ENCODE measurements at regions not wholly inside any gene's neighbourhood (a gene's known extent, or its start where the extent isn't known, plus 50 kb on each side); places are given as distances from the start of the nearest gene placed in this dataset.

DNA sequence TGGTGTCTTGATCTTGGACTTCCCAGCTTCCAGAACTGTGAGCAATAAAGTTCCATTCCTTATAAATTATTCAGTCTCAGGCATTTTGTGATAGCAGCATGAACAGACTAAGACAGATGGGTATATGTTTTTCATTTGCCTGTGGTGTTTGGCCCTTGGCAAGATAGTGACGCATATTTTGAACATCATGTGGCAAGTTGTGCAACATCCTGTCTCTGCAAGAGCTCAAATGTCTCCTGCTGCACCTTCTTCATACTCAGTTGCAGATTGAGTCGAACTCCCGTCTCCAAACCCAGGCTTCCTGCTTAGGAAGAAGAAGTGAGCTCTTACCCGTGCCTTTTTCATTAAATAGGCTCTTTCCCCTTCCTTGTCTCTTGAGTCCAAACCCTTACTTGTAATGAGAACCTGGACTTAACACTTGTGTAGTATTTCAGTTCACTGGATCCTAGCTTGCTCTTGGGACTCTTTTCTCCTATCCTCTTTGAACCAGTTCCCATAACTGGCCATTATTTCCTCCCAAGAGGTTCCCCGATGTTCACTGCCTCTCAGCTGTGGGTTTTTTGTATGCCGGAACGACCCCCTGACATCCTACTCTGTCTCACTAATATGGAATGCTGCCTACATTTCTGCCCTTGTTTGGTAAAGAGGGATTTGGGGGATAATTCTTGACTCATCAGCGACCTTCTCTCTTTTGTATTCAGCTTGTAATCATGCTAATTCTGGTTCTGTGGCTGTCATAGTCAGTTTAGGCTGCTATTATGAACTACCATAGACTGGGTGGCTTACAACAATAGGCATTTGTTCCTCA is 125.0 kb upstream of the KCNK2 start:
- ChIA-PET CTCF (no interaction called here), POLR2A (ENCODE audit: unreplicated experiment) (interaction anchor here (0.6 to 2.0 kb wide), 6 partner anchors 10 to 650 kb away, joined by 3 to 12 read pairs (median 4); no protein-coding TSS in a partner anchor)
- Histone ChIP-seq H2AK5ac (ENCODE audit: low read depth, low read length) (peak overlapping the region; percentile 99), H4K20me1 (ENCODE audit: insufficient read depth, low read length) (no peaks in the 10 kb centered on the region), H3K18ac (ENCODE audit: low read depth, low read length) (peak overlapping the region; percentile 97), H2BK5ac (ENCODE audit: low read depth, low read length, poor library complexity, severe bottlenecking) (peak overlapping the region; percentile 100), H2BK20ac (ENCODE audit: low read depth, low read length) (peak overlapping the region; percentile 99), H3K4me2 (ENCODE audit: low read depth, low read length) (peak overlapping the region; percentile 68; the same call in 1 of the 2 replicates), H3K4ac (ENCODE audit: low read depth, low read length) (peak overlapping the region; percentile 100), H2AFZ (replicated peaks; ENCODE audit: low read length, poor library complexity) (peak overlapping the region; percentile 79), H3K9ac (ENCODE audit: low read depth, low read length) (peak overlapping the region; percentile 78), H4K5ac (ENCODE audit: low read depth, low read length) (peak overlapping the region; percentile 94), H3K9me3 (ENCODE audit: control insufficient read depth, insufficient read depth, low read length) (peaks cover 10% of the 10 kb centered on the region), H3K4me1 (ENCODE audit: control insufficient read depth, insufficient read depth, low read length) (peaks cover 10% of the 10 kb centered on the region), H3K4me3 (ENCODE audit: insufficient read depth, low read depth, low read length) (peak overlapping the region; percentile 16; the same call in 1 of the 2 replicates), H3K14ac (replicated peaks; ENCODE audit: low read depth, low read length) (peak overlapping the region; percentile 100), H2BK120ac (ENCODE audit: low read depth, low read length) (peak overlapping the region; percentile 99), H3K79me1 (ENCODE audit: low read depth in 1 of 2, low read length in 2 of 2) (no peaks in the 10 kb centered on the region), H4K8ac (ENCODE audit: low read depth in 2 of 2, low read length in 2 of 2) (peak overlapping the region; percentile 93 to 99), H3K27me3 (ENCODE audit: control insufficient read depth, insufficient read depth, low read length) (no peaks in the 10 kb centered on the region), H3K36me3 (ENCODE audit: control insufficient read depth, insufficient read depth, low read length) (no peaks in the 10 kb centered on the region), H3K9me1 (ENCODE audit: insufficient read depth, low read length) (no peaks in the 10 kb centered on the region), H3K56ac (ENCODE audit: extremely low read depth, insufficient read depth, low read length) (peak overlapping the region; percentile 100), H3K27ac (ENCODE audit: insufficient read depth, low read length) (peak overlapping the region; percentile 95), H2BK15ac (ENCODE audit: low read depth, low read length) (peak overlapping the region; percentile 96), H4K91ac (ENCODE audit: insufficient read depth, low read depth, low read length) (peak overlapping the region; percentile 100), H2AK9ac (replicated peaks; ENCODE audit: low read depth, low read length, poor library complexity) (peak overlapping the region; percentile 96), H3K23ac (ENCODE audit: low read depth, low read length) (peak overlapping the region; percentile 99)
- ATAC-seq (ENCODE audit: low read depth): peak; percentile 82
- in situ Hi-C loops (cut with MboI; ENCODE audit: low sequenced_read_pairs) (no loop called here), dilution Hi-C loops (cut with HindIII; ENCODE audit: low sequenced_read_pairs, unreplicated experiment) (no loop called here), intact Hi-C loops (cut with micrococcal nuclease) (loop anchor here (2.0 to 5.0 kb wide), 3 partner anchors 125 to 297 kb away; partner anchors contain the start of gene KCNK2)
- WGBS, 2 experiments (ENCODE audit: extremely low coverage in 2 of 2, insufficient read length in 1 of 2): 0% methylated on average over 1 of the region's 8 CpGs; no CpG with 5 or more reads in 1 of the 2 experiments
- BruUV-seq (replicated peaks): TSS peak; percentile 99
- peak; percentile 100 for DNase-seq
- TF ChIP-seq SMC3 (IDR thresholded peaks at IDR 0.05; ENCODE audit: low read depth, low read length) (peak; percentile 24; the same call in 1 of the 2 replicates), MAFK (IDR thresholded peaks at IDR 0.05; ENCODE audit: low read depth, low read length) (peak; percentile 49), FOS (IDR thresholded peaks at IDR 0.05; ENCODE audit: low read depth, low read length) (peak; percentile 69), MAZ (IDR thresholded peaks at IDR 0.05; ENCODE audit: borderline replicate concordance, low read depth, low read length) (no peak; the same call in 1 of the 2 replicates), NFE2L2 (IDR thresholded peaks at IDR 0.05; ENCODE audit: low read depth, low read length) (no peak), CEBPB (IDR thresholded peaks at IDR 0.05; ENCODE audit: low read depth, low read length) (peak; percentile 100), MXI1 (IDR thresholded peaks at IDR 0.05; ENCODE audit: borderline replicate concordance, low read depth, low read length) (no peak), POLR2A (IDR thresholded peaks at IDR 0.05; ENCODE audit: low read depth, low read length) (peak; percentile 89), CHD1 (IDR thresholded peaks at IDR 0.05; ENCODE audit: low read depth, low read length) (no peak), RFX5 (IDR thresholded peaks at IDR 0.05; ENCODE audit: low read depth, low read length) (no peak), RAD21 (IDR thresholded peaks at IDR 0.05; ENCODE audit: low read length) (peak; percentile 28; the same call in 1 of the 2 replicates), BHLHE40 (IDR thresholded peaks at IDR 0.05; ENCODE audit: low read depth, low read length) (peak; percentile 51; the same call in 1 of the 2 replicates)
- TF ChIP-seq, protein P1, sequence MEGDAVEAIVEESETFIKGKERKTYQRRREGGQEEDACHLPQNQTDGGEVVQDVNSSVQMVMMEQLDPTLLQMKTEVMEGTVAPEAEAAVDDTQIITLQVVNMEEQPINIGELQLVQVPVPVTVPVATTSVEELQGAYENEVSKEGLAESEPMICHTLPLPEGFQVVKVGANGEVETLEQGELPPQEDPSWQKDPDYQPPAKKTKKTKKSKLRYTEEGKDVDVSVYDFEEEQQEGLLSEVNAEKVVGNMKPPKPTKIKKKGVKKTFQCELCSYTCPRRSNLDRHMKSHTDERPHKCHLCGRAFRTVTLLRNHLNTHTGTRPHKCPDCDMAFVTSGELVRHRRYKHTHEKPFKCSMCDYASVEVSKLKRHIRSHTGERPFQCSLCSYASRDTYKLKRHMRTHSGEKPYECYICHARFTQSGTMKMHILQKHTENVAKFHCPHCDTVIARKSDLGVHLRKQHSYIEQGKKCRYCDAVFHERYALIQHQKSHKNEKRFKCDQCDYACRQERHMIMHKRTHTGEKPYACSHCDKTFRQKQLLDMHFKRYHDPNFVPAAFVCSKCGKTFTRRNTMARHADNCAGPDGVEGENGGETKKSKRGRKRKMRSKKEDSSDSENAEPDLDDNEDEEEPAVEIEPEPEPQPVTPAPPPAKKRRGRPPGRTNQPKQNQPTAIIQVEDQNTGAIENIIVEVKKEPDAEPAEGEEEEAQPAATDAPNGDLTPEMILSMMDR (conservative IDR thresholded peaks at IDR 0.05; ENCODE audit: low read depth, low read length): no peak
- TF ChIP-seq, protein P2, sequence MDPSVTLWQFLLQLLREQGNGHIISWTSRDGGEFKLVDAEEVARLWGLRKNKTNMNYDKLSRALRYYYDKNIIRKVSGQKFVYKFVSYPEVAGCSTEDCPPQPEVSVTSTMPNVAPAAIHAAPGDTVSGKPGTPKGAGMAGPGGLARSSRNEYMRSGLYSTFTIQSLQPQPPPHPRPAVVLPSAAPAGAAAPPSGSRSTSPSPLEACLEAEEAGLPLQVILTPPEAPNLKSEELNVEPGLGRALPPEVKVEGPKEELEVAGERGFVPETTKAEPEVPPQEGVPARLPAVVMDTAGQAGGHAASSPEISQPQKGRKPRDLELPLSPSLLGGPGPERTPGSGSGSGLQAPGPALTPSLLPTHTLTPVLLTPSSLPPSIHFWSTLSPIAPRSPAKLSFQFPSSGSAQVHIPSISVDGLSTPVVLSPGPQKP (IDR thresholded peaks at IDR 0.05; ENCODE audit: borderline replicate concordance, low read depth, low read length): no peak

Measured in IMR-90 (cell line).